Loucy (cell line): ENCODE measurements at regions not wholly inside any gene's neighbourhood (a gene's known extent, or its start where the extent isn't known, plus 50 kb on each side); places are given as distances from the start of the nearest gene placed in this dataset.

Experiments used
- EZH2phosphoT487 ChIP-seq: fragments of 200-600 bp; IDR thresholded peaks from 2 replicates; pipeline ENCODE4 v1.6.1; 2018; ENCODE audit warnings: antibody characterized with exemption, mild to moderate bottlenecking, moderate library complexity, borderline replicate concordance
- TF ChIP-seq, protein P1 (sequence below): fragments of 200-600 bp; sonication (generic); conservative IDR thresholded peaks from 2 replicates; pipeline ENCODE4 v1.5.1; 2014; ENCODE audit warnings: mild to moderate bottlenecking, antibody characterized with exemption, low read length

DNA sequence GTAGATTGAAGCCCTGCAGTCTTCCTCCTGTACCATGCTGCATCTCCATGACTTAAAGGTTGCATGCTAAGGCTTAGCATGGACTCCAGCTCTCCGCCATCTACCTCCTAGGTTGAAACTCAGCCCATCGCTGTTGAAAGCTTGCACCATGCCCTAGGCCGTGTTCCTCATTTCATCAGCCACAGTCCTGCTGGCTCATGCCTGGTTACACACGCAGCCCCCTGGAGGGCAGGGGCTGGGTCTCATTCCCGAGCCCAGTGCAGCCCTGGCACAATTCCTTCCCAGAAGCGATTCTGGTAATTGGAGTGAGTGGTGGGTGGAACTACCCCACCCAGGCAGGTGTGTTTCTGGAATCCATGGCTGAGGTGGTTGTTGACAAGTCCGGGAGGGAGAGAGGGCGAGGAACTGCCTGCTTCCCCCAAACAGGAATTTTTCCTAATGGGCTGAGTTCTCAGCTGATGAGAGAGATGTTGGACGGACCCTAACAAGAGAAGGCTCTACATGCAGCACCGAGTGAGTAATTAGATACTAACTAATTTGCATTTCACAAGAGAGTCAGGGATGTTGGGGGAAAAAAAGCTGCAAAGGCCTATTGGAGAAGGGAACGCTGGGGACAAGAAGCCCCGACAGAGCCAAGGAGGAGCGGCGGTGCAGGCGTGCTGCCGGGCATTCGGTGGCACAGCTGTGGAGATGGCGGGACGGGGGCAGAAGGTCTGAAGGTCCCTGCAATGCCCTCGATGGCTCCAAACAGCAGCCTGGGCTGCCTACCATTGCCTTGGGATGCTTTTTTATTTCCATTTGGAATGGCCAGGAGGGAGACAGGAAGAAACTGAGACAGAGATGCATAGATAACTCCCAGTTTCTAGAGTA lies 92.3 kb upstream of the TLE3 start:
- TF ChIP-seq, protein P1, sequence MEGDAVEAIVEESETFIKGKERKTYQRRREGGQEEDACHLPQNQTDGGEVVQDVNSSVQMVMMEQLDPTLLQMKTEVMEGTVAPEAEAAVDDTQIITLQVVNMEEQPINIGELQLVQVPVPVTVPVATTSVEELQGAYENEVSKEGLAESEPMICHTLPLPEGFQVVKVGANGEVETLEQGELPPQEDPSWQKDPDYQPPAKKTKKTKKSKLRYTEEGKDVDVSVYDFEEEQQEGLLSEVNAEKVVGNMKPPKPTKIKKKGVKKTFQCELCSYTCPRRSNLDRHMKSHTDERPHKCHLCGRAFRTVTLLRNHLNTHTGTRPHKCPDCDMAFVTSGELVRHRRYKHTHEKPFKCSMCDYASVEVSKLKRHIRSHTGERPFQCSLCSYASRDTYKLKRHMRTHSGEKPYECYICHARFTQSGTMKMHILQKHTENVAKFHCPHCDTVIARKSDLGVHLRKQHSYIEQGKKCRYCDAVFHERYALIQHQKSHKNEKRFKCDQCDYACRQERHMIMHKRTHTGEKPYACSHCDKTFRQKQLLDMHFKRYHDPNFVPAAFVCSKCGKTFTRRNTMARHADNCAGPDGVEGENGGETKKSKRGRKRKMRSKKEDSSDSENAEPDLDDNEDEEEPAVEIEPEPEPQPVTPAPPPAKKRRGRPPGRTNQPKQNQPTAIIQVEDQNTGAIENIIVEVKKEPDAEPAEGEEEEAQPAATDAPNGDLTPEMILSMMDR = no peak
- no peak for TF ChIP-seq EZH2phosphoT487
